Loucy (cell line): ENCODE measurements at regions not wholly inside any gene's neighbourhood (a gene's known extent, or its start where the extent isn't known, plus 50 kb on each side); places are given as distances from the start of the nearest gene placed in this dataset.

Experiments used
- H2AFZ ChIP-seq: fragments of 200-600 bp; sonication (generic); 2 replicates; pipeline ENCODE4 v1.6.0; 2016; ENCODE audit warnings: antibody characterized with exemption, mild to moderate bottlenecking, low read length, moderate library complexity
- H3F3A ChIP-seq: fragments of 200-600 bp; 2 replicates; pipeline ENCODE4 v1.6.0; 2016; ENCODE audit warnings: antibody characterized with exemption, low read depth, mild to moderate bottlenecking
- H3K27me3 ChIP-seq: fragments of 200-600 bp; sonication (generic); 2 replicates; pipeline ENCODE4 v1.6.1; 2014; ENCODE audit warnings: low read length, mild to moderate bottlenecking; ENCODE audit not compliant: insufficient read depth, poor library complexity, severe bottlenecking
- H3K36me3 ChIP-seq: fragments of 200-600 bp; sonication (generic); 2 replicates; pipeline ENCODE4 v1.6.1; 2016; ENCODE audit warnings: low read length; ENCODE audit not compliant: insufficient read depth
- H3K4me1 ChIP-seq: fragments of 200-600 bp; sonication (generic); 2 replicates; pipeline ENCODE4 v1.5.1; 2014; ENCODE audit warnings: low read length, mild to moderate bottlenecking; ENCODE audit not compliant: insufficient read depth, poor library complexity, severe bottlenecking
- H3K4me2 ChIP-seq: fragments of 200-600 bp; sonication (generic); 2 replicates; pipeline ENCODE4 v1.6.0; 2014; ENCODE audit warnings: antibody characterized with exemption, low read length, low read depth, mild to moderate bottlenecking; ENCODE audit not compliant: poor library complexity, severe bottlenecking
- H3K4me3 ChIP-seq: fragments of 200-600 bp; sonication (generic); 2 replicates; pipeline ENCODE4 v1.5.1; 2014; ENCODE audit warnings: low read length, mild to moderate bottlenecking, mixed read lengths; ENCODE audit not compliant: poor library complexity, severe bottlenecking
- H3K79me2 ChIP-seq: fragments of 200-600 bp; sonication (generic); 2 replicates; pipeline ENCODE4 v1.6.1; 2014; ENCODE audit warnings: low read length; ENCODE audit not compliant: insufficient read depth
- H3K9ac ChIP-seq: fragments of 200-600 bp; sonication (generic); 2 replicates; pipeline ENCODE4 v1.6.0; 2014; ENCODE audit warnings: mild to moderate bottlenecking, low read depth, low read length, moderate library complexity; ENCODE audit not compliant: poor library complexity, severe bottlenecking
- H3K9me2 ChIP-seq: fragments of 200-600 bp; sonication (generic); replicated peaks from 2 replicates; pipeline ENCODE4 v1.6.1; 2016; ENCODE audit warnings: low read depth, low read length, mixed read lengths
- H3K9me3 ChIP-seq: fragments of 200-600 bp; sonication (generic); 2 replicates; pipeline ENCODE4 v1.6.1; 2014; ENCODE audit warnings: mild to moderate bottlenecking, antibody characterized with exemption, low read length, low read depth; ENCODE audit not compliant: insufficient read depth
- H4K20me1 ChIP-seq: fragments of 200-600 bp; sonication (generic); 2 replicates; pipeline ENCODE4 v1.6.0; 2014; ENCODE audit warnings: antibody characterized with exemption, low read length, mild to moderate bottlenecking; ENCODE audit not compliant: insufficient read depth, poor library complexity, severe bottlenecking
- CTCF ChIP-seq: fragments of 200-600 bp; sonication (generic); conservative IDR thresholded peaks from 2 replicates; pipeline ENCODE4 v1.5.1; 2014; ENCODE audit warnings: mild to moderate bottlenecking, antibody characterized with exemption, low read length
- EZH2phosphoT487 ChIP-seq: fragments of 200-600 bp; IDR thresholded peaks from 2 replicates; pipeline ENCODE4 v1.6.1; 2018; ENCODE audit warnings: antibody characterized with exemption, mild to moderate bottlenecking, moderate library complexity, borderline replicate concordance

GRCh38 chr14:87309557-87309956 is 683.4 kb downstream of the GALC start:
- Histone ChIP-seq H3K36me3 (no peaks in the 10 kb centered on the region), H3K4me1 (no peaks in the 10 kb centered on the region), H3K4me2 (no peak overlapping the region), H2AFZ (no peak overlapping the region), H4K20me1 (no peaks in the 10 kb centered on the region), H3K9me3 (no peaks in the 10 kb centered on the region), H3K9ac (no peak overlapping the region), H3K4me3 (no peak overlapping the region), H3K79me2 (no peaks in the 10 kb centered on the region), H3F3A (no peaks in the 10 kb centered on the region), H3K27me3 (no peaks in the 10 kb centered on the region), H3K9me2 (no peaks in the 10 kb centered on the region)
- TF ChIP-seq CTCF: no peak
- no peak for TF ChIP-seq EZH2phosphoT487

GRCh38 chr14:87306409-87307168 is 686.4 kb downstream of the GALC start:
- TF ChIP-seq CTCF: no peak
- TF ChIP-seq EZH2phosphoT487: no peak
- Histone ChIP-seq H3K9me3 (no peaks in the 10 kb centered on the region), H3K79me2 (no peaks in the 10 kb centered on the region), H3F3A (no peaks in the 10 kb centered on the region), H3K27me3 (no peaks in the 10 kb centered on the region), H3K36me3 (no peaks in the 10 kb centered on the region), H3K9me2 (no peaks in the 10 kb centered on the region; the same call in 1 of the 2 replicates), H2AFZ (no peak overlapping the region), H4K20me1 (no peaks in the 10 kb centered on the region), H3K4me3 (no peak overlapping the region), H3K9ac (no peak overlapping the region), H3K4me2 (no peak overlapping the region), H3K4me1 (no peaks in the 10 kb centered on the region)

- Histone ChIP-seq H3K9me2 (no peaks in the 10 kb centered on the region; the same call in 1 of the 2 replicates), H3F3A (no peaks in the 10 kb centered on the region), H3K4me2 (no peak overlapping the region), H2AFZ (no peak overlapping the region), H3K4me3 (no peak overlapping the region), H3K27me3 (no peaks in the 10 kb centered on the region), H4K20me1 (no peaks in the 10 kb centered on the region), H3K9ac (no peak overlapping the region), H3K4me1 (no peaks in the 10 kb centered on the region), H3K79me2 (no peaks in the 10 kb centered on the region), H3K9me3 (no peaks in the 10 kb centered on the region), H3K36me3 (no peaks in the 10 kb centered on the region)
- TF ChIP-seq CTCF: no peak
- no peak for TF ChIP-seq EZH2phosphoT487
Observed at GRCh38 chr14:87305345-87305744, 687.6 kb downstream of the GALC start.
